GM19328 (cell line): ENCODE measurements at regions not wholly inside any gene's neighbourhood (a gene's known extent, or its start where the extent isn't known, plus 50 kb on each side); places are given as distances from the start of the nearest gene placed in this dataset.

Source experiments
- ATAC-seq: cut with Tn5 transposase; IDR thresholded peaks from one replicate; pipeline ENCODE4 v1.9.1; 2021; ENCODE audit warnings: mild to moderate bottlenecking, moderate library complexity; ENCODE audit not compliant: unreplicated experiment

DNA sequence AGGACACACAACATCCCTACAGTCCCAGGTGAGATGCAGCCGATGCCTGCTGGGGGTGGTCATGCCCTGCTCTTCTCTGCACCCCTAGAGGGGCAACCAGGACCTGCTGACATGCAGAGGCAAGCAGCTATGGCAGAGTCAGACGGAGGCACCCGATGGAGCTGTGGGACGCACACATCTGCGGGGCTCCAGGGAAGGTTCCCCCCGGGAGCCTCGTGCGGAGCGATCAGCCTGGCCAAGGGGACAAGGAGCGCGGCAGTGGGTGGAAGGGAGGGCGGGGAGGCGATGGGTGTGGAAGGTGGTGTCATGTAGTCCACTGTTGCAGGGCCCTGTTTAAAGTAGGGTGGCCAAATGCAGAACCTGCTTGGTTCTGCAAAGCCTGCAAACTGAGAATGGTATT is 143.0 kb upstream of the AJAP1 start:
- no peak for ATAC-seq

DNA sequence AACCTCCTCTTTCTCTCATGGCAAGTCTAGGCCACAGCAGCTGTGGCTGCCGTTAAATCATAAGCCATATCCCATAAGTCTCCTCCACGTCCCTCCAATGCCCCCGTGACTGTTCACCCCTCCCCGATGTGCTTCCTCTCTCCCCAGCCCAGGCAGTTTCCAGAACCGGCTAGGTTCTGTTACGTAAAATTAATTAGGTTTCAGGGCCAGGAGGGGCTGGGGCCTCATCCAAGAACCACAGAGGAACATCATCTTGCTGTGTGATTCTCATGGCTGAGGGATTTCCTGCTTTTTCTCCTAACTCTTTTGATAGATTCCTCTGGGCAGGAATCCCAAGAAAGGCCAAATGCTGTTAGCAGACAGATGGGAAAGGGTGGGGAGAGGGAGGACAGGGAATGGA is 141.8 kb upstream of the AJAP1 start:
- ATAC-seq: no peak

DNA sequence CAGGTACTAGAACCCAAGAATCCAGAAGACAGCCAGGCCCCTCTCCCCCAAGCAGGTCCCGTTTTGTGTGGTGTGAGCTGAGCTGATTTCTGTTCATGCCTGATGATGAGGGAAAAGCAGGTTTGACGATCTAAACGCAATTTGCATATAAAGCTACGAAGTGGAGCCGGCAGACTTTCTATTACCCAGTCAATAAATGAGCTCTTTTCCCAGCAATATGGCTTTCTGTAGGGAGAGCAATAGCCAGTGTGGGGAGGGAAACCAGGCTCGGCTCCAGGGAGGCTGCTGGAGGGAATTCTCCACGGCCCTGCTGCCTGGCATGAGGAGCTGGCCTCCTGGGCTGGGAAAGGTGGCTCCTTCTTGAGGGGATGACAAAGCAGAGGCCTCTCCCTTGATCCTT is 140.7 kb upstream of the AJAP1 start:
- no peak for ATAC-seq

DNA sequence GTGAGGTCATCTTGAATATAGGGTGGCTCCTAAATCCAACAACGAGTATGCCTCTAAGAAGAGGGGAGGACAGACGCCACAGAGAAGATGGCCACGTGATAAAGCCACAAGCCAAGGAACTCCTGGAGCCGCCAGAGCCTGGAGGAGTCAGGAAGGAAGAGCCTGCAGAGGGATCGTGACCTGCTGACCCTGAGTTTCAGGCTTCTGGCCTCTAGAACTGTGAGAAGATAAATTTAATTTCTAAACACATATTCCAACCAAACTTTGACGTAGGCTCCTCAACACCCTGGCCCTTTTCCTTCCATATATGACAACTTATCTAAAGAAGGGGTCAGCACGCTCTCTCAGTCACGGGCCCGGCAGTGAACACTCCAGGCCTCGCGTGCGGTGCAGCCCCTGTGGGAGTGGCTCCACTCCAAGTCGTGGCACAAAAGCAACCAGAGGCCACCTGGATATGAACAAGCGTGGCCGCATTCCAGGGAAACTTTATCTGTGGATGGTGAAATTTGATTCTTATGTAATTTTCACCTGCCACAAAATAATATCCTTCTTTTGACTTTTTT is 138.6 kb upstream of the AJAP1 start:
- no peak for ATAC-seq

DNA sequence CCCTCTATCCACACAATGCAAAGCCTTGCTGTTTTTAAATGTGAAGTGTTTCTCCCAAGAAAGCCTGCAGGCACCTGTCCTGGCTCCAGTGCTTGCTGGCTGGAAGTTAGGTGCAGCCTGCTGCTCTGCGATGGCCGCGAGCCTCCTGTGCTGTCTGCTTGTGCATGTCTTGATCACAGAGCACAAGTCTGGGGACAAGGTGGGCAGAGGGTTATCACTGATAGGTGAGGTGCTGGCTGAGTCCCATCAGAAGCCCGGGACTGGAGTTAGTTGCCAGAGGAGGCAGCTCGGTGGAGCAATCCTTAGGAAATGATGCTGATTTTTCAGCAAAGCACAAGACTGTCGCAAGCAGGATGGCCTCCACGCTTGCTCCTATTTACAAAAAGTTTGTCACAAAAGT is 137.8 kb upstream of the AJAP1 start:
- ATAC-seq: no peak

DNA sequence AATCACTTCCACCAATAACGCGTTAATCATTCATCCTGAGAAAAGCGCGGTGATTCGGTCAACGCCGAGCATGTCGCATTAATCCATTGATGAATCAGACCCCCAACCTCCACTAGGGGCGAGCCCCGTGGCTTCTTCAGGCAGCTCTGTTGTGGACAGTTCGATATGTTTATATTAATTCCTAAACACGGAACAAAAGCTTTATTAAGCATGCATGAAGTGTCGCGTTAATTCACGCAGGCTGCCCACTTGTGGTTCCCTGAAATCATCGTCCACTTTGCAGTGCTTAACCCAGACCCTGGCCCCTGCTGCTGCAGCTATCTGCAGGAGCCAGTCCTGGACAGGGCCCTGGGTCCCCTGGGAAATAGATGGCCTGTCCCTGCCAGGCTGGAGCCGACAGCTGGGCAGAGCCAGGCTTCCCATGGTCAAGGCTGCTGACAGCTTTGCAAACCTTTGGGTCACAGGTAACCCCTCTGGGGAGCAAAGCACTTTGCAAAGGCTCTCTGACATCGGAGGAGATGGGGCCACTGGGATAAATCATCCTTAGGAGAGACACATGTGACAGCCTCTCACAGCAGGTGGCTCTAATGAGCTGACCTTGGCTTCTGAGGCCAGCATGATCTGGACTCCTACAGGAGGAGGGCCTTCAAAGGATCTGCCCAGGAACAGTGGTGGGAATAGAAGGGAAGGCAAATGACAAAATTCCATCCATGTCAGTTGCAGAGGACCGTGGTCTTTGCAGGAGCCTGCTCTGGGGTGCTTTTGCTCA is 137.0 kb upstream of the AJAP1 start:
- no peak for ATAC-seq

DNA sequence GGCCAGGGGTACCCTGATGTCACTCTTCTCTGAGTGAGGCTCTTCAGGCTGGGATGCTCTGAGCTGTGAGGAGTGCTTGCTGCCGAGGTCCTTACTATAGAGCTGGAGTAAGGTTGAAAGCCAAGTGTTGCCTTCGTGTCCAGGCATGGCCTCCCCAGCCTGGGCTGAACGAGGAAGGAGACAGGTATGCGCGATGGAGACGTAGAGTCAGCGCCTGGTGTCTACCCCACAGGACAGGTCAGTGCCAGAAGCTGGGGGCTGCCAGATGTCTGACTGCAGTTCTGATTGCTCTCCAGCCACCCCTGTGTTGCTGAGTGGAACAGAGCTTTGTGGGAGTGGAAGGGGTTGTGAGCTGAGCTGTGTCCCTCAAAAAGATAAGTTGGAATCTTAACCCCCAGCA is 135.8 kb upstream of the AJAP1 start:
- ATAC-seq: no peak

DNA sequence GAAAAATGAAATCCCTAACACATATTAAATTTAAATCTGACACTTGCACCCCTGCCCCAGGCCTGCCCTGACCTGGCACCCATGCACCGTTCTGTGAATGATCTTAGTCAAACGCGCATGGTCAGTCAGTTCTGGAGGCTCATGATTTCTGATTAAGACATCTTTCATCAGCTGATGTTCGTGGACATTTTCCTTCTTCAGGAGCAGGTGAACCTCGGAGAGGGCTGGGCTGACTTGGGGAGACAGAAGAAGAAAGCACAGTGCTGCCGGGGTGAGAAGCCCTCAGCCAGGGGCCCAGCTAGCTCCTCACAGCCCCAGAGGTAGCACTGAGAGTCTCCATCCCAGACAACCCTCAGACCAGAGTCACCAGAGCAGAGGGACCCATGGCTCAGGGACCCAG is 134.5 kb upstream of the AJAP1 start:
- no peak for ATAC-seq

DNA sequence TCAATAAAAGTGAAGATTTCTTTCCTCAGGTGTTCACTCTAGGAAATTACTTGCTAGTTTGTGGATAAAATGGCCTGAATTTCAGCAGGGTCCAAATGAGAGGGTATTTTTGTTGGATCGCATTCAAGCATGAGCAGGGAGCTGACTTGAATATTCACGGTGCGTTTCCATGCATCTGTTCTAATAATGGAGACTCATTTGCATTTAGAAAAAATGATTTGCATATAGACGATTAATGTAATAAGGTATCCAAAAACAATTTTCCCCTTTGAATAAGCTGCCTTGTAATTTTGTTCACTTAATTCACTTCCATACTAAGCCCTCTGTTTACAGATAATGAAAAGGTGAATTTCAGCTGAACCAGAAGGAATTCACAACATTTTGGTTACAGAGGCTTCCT is 130.9 kb upstream of the AJAP1 start:
- ATAC-seq: no peak

DNA sequence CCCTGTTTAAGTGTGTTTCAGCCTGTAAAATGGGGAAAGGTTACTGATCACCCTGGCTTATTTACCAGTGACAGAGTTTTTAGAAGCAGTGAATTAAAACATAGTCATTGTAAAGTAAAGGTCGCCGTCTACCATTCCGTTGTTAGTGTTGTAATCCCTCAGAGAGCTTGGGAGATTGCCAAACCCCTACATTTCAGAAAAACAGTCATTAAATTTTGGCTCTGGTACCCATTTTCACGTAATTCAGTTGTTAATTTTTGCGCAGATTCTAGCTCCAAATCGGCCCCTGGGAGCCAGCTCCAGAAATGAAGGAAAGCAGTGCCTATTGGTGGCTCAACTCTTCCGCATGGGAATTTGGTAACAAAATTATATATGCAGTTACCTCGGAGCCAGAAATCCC is 127.7 kb upstream of the AJAP1 start:
- ATAC-seq: no peak

DNA sequence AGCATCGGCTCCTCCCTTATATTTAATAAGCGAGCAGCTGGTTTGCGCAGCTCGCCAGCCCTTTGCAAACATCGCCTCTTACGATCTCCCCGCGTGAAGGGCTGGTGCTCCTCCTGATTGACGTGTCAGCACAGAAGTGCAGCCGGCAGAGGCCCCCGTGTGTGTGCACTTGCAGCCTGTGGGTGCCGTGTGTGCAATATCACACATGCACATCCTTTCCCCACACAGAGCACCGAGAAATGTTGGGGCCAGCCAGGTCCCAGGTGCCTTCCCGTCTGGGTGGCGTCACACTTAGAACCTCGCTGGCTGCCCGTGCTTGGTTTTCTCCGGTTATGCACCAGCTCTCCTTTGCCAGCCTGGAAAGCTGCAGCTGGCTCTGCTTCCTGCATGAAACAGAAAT is 126.6 kb upstream of the AJAP1 start:
- ATAC-seq: no peak

DNA sequence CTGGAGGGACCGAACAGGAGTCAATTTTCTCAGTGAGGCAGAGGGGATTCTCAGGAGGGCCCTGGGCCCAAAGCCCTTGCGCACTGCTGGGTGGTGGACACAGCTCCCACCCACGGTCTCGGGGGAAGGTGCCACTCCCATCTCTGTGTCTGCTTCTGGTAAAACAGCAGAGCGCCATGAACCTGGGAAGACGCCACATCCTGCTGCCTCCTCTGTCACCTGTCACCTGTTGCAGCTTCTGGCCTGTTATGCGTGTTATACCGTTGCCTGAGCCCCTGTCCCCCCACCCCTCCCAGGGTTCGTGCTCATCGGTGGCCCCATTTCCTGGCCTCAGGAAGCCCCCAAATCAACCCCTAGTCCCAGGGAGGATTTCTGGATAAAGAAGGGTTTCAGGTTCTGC is 125.8 kb upstream of the AJAP1 start:
- ATAC-seq: no peak

DNA sequence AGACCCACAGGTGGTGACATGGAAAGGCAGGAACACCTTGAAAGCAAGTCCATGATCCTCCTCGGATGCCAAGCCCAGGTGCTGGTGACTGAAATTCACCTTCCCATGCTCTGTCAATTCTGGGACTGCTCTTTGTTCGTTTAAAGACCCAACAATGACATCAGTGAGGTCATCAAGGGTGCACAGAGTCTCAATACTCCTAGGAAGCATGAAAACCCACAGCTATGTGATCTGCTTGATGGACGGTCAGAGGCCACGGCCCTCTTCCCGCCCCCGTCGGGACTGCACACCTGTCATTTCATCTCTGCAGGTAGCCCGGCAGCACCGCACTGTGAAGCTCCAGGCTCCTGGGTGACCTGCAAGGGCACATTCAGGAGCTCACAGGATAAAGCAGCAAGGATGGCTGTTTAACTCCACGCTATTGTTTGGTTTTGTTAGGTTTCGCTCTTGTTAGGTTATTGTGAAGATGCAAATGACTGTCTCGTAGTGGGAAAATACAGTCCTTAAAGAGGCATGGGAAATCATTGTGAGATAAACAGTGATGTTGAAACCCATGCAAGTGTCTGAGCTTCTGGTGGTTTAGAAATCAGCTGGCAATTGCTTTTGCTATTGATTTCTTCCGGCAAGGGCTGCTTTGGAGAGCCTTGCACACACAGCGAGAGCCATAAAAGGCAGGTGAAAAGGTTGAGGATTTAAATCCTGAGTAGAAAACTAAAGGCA is 124.8 kb upstream of the AJAP1 start:
- ATAC-seq: no peak

DNA sequence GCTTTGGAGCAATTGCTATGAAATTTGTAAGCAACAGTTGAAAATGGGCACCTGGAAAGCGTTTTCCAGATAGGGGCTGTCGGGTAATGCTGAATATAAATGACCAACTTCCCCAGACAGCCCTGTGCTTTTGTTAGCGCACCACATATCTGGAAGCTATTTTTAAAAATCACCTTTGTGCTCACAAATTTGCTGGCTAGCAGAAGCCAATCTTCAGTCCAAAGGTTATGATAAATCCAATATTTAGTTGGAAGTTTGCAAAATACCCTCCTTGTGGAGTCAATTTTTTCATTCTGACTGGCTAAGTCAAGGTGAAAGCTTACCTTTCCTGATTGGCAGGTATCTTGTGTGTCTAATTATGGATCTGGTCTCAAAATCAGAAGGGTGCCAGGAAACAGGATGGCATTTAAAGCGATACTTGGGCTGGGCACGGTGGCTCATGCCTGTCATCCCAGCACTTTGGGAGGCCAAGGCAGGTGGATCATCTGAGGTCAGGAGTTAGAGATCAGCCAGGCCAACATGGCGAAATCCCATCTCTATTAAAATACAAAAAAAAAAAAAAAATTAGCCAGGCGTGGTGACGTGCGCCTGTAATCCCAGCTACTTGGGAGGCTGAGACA is 124.1 kb upstream of the AJAP1 start:
- ATAC-seq: no peak

DNA sequence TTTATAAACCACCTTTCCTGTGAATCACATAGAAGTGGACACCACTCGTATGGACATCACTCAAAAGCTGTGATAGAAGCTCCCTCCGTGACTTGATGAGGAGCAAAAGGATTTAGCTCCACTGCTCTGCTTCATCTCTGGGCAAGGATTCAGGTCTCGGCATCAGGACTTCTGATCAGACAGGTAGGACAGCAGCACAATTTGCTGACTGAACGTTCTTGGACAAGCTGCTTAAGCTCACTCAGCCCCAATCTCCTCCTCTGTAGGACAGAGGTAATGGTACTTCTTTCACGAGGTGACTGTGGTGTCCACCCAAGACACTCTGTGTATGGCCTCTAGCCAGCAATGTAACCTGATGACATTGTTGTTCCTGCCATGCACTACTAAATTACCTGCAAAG is 122.6 kb upstream of the AJAP1 start:
- ATAC-seq: no peak

DNA sequence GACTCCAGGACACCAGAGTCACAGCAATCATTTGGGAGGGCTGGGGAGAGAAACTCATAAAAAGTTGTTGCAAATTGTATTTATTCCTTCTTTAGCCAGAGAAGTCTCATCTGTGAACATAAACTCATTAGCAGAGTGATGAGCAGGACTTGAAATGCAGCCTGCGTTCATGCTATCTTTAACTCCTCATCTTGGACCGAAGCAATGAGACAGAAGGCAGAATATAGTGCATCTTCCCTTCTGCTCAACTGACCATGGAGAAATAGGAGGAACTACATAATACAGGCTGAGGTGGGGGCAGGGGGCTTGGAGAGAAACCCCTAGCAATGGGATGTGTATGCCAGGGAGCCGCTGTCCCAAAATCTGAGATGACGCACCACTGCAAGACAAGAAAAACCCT is 121.8 kb upstream of the AJAP1 start:
- ATAC-seq: no peak

DNA sequence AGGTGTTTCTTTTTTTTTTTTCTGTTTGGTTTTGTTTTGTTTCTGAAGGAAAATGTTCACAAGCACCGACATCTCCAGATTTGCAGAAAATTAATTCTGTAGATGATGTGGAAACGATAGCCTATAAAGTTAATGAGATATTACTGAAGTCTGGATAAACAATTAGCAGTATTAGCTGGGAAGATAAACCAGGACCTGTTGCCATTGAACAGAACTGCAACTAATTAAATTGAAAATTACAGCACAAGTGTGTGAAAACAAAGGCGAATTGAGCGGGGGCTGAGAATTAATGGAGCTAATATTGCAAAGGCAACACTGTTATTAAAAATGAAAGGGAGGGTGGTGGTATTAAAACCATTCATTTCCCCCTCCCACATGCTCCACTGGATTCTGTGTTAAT is 107.5 kb upstream of the AJAP1 start:
- ATAC-seq: no peak

DNA sequence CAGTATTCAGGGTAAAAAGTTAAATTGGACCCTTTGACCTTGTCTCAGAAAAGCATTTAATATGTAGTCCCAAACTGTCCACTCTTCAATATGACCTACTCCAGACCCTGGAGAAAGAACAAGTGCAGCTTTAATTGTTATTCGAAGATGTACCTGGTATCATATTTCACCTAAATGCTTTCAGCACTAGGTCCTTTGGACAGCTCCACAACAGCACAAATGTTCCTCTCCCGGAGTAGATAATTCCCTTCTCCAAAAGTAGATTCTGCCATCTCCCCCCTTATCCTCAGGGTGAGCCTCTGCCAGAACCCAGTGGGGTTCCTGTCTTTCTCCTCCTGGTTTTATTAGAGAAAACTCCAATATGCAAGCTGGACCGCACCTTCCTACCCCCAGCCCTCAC is 104.5 kb upstream of the AJAP1 start:
- no peak for ATAC-seq

DNA sequence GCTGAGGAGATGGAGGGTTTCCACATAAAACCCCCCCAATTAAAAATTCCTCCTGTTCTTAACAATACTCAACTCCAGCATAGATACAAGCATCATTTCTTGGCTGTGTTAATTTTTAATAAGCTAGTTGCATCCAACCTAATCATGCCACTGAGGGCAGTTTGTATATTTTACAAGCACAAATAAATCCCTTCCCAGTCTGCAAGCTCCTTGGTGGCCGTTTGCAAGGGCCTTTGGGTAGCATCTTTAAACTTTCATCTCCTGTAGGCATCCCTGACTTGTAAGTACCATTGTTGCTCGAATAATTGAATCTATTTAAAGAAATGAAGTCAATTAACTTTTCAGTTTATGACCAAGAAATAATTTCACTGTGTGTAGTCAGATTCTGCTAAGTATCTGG is 103.5 kb upstream of the AJAP1 start:
- no peak for ATAC-seq

DNA sequence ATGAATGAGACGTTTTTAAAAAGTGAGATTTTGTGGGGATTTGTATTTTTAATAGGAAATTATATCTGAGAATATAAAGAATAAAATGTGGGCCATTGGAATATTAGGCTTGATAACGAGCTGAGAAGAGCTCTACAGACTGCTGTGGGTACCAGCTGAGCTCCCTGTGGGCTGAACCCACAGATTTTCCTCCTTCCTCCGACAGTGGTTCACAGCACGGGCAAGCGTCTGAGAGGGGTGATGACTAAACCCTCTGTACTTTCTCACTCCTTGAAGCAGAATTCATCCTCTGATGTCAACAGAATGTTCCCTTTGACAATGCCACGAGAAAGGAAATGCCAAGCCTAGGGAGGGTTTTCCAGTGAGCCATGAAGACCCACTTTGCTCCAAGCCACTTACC is 102.7 kb upstream of the AJAP1 start:
- ATAC-seq: no peak

DNA sequence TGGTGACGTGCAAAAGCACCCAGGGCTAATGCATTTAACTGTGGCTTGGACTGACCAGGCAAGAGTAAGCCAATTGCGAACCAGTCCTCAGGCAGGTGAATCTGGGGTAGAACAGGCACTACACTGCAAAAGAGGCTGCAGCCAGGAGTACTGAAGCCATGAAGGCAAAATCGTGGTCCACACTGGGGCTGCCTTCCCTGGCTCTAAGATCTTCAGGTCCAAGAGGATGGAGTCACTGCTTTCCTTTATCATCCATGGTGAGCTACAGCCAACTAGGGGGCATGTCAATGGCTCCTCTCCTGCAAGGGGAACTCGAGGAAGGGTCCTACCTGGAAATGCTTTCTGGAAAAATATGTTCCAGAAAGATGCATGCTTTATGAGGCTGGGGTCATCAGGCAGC is 100.6 kb upstream of the AJAP1 start:
- ATAC-seq: no peak

DNA sequence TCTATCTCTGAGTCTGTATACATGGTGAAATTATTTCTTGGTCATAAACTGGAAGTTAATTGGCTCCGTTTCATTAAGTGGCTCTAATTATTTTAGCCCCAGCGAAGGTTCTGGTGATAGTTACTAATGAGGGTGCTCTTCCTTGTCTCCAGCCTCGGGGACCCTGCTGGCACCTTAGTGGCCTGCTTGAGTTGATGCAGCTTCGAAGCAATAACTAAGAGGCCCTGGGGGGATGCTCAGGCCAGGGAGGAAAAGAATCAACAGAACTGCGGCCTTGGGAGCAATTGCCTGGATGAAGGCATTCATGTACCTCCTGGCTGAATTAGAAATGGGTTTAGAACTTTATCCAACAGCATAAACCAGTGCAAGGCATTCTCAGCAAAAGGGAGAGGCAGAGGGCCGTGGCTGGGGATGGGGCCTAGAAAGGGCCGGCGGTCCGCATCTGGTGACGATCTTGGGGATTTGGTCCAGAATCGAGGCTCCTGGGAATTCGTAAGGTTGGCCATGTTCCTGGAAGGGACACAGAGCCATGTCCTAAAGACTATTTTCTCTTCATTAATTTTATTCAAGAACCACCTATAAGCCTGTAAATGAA is 100.0 kb upstream of the AJAP1 start:
- no peak for ATAC-seq
